VCaP (cell line): ENCODE measurements at regions not wholly inside any gene's neighbourhood (a gene's known extent, or its start where the extent isn't known, plus 50 kb on each side); places are given as distances from the start of the nearest gene placed in this dataset.
A peak's percentile ranks its signal among the peaks of the same experiment; 100 is the strongest.

ENCODE experiments used
- H3K27ac ChIP-seq: fragments of 450-650 bp; 2 replicates; pipeline ENCODE4 v1.5.1; 2017
- CTCF ChIP-seq: fragments of 450-650 bp; conservative IDR thresholded peaks from 2 replicates; pipeline ENCODE4 v1.5.1; 2017; ENCODE audit warnings: mild to moderate bottlenecking, moderate library complexity

- H3K27ac ChIP-seq: no peak overlapping the region
- no peak for TF ChIP-seq CTCF
Observed at GRCh38 chr11:109849946-109850345, 243.2 kb upstream of the ZC3H12C start.

DNA sequence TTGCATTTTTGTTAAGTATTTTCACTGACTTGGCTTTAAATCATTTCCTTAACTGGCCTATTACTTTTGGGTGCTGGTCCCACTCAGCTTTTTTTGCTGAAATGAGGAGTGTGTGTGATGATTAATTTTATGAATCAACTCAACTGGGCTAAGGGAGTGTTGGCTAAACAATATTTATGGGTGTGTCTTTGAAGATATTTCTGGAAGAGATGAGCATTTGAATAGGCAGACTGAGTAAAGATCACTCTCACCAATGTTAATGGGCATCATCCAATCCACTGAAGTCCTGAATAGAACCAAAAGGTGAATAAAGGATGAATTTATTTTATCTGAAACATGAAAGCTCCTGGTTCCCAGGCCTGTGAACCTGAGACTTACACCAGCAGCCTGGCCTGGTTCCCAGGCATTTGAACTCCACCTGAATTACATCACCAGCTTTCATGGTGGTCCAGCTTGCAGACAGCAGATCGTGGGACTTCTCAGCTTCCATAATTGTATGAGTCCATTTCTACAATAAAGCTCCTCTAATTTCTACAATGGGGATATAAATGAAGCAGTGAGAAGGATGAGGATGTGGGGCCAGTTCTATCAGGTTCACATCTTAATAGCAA is 241.3 kb upstream of the ZC3H12C start:
- no peak overlapping the region for H3K27ac ChIP-seq
- no peak for TF ChIP-seq CTCF

GRCh38 chr11:109853156-109853776 is 239.9 kb upstream of the ZC3H12C start:
- no peak overlapping the region for H3K27ac ChIP-seq
- TF ChIP-seq CTCF: peak; percentile 84

- TF ChIP-seq CTCF: no peak
- no peak overlapping the region for H3K27ac ChIP-seq
Observed at GRCh38 chr11:109854731-109855130, 238.5 kb upstream of the ZC3H12C start.

- no peak overlapping the region for H3K27ac ChIP-seq
- TF ChIP-seq CTCF: no peak
Observed at GRCh38 chr11:109856928-109857327, 236.3 kb upstream of the ZC3H12C start.

DNA sequence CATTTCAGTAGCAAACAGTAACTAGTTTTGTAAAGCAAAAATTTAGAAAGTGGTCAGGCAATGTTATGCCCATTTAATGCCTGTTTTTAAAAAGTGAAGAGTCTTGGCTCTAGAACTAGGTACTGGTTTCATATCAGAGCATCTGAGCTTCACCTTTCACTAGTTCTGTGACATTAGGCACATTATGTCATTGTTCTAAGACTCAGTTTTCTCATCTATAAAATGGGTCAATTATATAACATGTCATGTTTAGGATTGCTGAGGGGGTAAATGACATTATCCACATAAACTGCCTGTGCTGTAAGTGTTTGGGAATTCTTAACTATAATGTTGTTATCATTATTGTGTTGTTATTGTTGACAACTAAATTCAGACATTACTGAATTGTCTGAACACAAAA is 235.6 kb upstream of the ZC3H12C start:
- TF ChIP-seq CTCF: no peak
- no peak overlapping the region for H3K27ac ChIP-seq

GRCh38 chr11:109858152-109858551 is 235.0 kb upstream of the ZC3H12C start:
- no peak for TF ChIP-seq CTCF
- no peak overlapping the region for H3K27ac ChIP-seq
